Inflammatory macrophage treated with lipopolysaccharide for 4 hours (primary cell): ENCODE measurements at regions not wholly inside any gene's neighbourhood (a gene's known extent, or its start where the extent isn't known, plus 50 kb on each side); places are given as distances from the start of the nearest gene placed in this dataset.
"Not testable (repeated sequence)": the region's sequence is repeated elsewhere in the genome, so short reads cannot be mapped to it uniquely, and the experiment has no call there.

Experiments
- DNase-seq: peaks from one replicate; pipeline ENCODE4 v3.0.0-alpha.2; 2020

DNA sequence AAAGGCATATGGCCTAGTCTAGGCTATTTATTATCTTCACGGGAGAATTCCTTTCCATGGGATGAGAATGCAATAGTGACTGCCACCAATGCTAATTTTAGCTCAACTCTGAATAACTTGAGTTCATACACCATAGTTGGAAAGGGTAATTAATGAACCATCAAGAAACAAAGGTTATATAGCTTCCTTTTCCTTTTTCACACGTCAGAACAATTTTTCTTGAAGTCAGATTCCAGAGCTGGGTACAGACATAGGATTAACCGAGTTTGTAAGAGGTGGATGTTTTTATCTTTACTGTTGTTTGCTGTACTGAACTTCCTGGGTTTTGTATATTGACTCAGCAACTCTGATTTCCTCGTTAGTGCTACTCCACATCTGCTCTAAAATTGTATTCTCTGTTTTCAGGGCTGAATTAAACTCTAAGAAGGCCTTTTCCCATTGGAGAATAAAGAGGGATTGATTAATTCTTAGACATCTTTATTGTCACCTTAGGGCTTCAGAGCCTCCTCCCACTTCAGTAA, 262.0 kb downstream of the NUF2 start:
- DNase-seq, result no peak

DNA sequence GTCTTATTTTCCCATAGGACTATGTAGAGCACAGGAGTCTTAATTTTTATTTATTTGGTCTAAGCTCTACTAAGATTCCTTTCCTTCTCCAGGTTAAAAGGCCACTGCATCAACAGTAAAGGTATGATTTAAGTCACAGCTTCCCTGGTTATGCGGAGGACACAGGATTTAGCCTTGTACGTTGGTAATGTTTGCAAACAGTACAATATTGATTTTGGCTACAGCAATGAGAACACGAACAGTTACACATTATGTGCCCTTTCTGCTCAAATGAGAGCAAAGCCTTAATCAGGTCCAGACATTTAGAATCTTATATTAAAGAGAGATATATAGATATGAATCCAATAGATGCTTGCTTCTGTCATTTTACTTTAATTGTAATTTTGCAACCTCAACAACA, 264.0 kb downstream of the NUF2 start:
- no peak for DNase-seq

DNA sequence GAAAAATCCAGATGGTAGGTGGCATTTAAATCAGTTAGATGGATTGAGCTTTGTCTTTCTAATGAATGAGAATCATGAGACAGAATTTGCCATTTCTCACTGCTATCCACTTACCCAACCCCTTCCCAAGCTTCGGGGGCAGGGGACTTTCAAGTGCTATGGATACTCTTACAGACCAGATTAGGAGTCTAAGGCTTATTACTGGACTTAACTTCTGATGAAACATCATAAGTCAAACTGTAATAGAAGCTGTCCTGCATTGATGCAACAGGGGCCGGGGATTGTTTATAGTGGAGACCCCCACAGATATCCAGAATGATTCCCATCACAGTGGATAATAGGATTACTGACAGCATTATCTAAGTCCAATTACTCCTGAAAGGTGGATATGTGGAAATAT, 267.0 kb downstream of the NUF2 start:
- no peak for DNase-seq

DNA sequence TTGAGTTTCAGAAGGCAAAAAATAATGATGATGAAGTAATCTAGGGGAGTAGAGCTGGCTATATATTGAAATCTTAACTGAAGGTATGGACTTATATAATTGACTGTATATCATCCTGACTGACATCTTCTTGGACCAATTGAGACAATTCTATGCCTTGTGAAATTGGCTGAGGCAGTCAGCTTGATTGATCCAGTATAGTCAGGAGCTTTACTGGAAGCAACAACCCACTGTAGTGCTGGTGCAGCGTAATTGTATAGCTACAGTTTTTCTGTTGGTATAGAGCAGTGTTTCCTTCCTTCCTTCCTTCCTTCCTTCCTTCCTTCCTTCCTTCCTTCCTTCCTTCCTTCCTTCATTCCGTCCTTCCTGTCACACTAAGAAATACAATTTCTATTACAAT, 268.0 kb downstream of the NUF2 start:
- no peak for DNase-seq

DNA sequence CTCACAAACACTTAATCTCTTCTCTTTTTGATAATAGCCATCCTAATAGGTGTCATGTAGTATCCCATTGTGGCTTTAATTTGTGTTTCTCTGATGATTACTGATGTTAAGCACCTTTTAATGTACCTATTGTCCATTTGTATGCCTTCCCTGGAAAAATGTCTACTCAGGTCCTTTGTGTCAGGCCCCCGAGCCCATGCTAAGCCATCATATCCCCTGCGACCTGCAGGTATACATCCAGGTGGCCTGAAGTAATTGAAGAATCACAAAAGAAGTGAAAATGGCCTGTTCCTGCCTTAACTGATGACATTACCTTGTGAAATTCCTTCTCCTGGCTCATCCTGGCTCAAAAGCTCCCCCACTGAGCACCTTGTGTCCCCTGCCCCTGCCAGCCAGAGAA, 269.4 kb downstream of the NUF2 start:
- not testable (repeated sequence) for DNase-seq

DNA sequence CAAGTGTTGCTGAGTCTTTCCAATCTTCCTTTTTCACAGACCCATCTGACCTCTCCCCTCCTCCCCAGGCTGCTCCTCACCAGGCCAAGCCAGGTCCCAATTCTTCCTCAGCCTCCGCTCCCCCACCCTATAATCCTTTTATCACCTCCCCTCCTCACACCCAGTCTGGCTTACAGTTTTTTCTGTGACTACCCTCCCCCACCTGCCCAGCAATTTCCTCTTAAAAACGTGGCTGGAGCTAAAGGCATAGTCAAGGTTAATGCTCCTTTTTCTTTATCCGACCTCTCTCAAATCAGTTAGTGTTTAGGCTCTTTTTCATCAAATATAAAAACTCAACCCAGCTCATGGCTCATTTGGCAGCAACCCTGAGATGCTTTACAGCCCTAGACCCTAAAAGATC, 270.9 kb downstream of the NUF2 start:
- DNase-seq, result not testable (repeated sequence)

DNA sequence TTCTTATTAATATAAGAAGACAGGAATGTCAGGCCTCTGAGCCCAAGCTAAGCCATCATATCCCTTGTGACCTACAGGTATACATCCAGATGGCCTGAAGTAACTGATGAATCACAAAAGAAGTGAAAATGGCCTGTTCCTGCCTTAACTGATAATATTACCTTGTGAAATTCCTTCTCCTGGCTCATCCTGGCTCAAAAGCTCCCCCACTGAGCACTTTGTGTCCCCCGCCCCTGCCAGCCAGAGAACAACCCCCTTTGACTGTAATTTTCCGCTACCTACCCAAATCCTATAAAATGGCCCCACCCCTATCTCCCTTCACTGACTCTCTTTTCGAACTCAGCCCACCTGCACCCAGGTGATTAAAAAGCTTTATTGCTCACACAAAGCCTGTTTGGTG, 274.4 kb downstream of the NUF2 start:
- DNase-seq, result not testable (repeated sequence)

DNA sequence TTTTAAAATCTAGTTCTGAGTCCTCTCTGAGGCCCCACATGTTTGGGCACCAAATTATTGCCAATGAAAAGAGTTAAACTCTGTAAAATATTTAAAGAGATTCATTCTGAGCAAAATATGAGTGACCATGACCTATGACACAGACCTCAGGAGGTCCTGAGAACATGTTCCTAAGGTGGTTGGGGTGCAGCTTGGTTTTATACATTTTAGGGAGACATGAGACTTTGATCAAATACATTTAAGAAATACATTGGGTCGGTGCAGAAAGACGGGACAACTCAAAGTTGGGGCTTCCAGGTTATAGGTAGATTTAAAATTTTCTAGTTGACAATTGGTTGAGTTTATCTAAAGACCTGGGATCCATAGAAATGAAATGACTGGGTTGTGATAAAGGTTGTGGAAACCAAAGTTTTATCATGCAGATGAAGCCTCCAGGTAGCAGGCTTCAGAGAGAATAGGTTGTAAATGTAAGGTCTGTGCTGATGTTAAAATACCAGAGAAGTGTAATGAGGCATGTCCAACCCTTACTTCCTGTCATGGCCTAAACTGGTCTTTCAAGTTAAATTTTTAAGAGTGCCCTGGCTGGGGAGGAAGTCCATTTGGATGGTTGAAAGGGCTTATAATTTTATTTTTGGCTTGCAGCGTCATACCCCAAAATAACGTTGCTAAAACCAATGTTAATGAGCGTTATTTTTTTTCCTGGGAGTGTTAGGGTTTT, 274.9 kb downstream of the NUF2 start:
- DNase-seq, result no peak

DNA sequence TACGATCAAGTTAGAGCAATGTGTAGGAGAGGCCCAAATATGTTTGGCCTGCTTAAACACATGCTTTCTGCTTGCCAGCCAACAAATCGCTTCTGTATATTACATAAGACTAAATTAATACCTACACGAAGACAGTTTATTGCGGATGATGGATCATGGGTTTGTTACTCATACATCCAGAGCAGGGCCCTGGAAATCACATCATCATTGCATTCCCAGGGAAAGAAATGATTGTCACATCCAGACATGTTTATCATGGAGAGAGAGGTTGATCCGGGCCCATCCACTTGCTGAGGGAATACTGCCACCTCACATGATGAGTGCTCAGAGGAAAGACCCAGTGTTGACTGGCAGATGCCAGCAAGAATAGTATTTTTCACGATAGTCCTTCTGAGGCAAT, 282.6 kb downstream of the NUF2 start:
- no peak for DNase-seq

DNA sequence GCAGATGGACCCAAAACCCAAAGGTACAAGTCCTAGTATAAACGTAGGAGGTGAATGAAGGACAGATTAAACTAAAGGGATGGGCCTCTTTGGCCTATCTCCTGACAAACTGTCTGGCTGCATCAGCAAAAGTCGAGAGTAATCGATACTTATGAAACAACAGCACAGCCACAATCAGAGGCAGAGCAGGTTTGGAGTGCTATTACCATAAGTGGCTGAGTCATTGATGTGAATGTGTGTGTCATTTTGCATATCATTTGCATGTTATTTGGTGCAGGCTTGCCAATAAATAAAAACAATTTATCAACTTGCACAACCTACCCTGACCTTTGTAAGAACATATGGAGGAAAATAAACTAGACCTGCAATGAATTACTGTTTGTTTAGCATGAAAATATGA, 283.1 kb downstream of the NUF2 start:
- DNase-seq, result no peak

DNA sequence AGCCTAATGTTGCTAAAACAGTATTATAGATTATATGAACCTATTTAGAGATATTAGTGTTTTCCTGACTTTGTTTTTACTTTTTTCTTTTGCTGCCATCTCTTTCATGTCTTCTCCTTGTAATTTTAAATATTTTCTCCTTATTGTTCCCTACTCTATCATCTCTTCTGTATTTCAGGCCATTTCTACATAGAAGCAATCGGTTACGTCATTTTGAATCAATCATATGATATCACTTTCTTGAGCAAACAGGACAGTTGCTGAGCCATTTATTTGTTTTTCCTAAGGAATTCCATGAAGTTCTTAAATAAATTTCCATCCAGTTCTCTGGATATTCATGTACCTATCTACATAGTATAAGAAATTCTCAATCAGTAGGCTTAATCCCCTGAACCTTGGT, 287.2 kb downstream of the NUF2 start:
- no peak for DNase-seq

DNA sequence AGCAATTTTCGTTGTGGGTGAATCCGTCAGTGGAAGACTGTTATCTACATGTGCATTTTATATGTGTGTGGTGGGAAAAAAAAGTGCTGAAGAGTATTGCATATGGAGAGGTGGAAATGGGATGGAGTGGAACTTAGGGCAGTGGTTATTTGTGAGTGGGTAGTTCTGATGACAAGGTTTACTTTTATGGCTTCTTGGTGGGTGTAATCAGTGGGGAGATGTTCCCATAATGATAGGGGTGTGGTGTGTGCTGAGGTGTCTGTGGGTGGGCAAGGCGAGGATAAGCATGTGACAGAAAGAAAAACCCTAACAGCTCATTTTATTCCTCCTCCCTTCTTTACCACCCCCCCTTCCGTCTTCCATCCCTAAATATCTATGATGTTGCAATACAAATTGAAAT, 288.1 kb downstream of the NUF2 start:
- DNase-seq, result no peak

DNA sequence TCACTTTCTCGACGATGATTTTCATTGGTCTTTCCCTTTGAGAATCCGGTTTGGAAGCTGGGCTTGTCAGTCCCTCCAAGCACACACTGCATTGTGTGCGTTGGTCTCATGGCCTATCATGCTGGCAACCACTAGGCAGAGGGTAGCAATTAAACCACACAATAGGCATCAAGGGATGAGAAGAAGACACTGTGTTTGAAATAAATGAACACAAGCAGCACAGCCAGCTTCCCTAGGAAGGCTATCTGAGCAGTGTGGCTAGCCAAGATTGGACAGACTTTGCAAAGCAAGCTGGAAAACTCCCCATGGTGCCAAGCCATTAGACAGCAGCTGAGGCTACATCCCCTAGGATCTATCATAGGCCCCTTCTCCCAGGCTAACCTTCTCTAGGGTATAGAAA, 288.7 kb downstream of the NUF2 start:
- DNase-seq, result no peak

DNA sequence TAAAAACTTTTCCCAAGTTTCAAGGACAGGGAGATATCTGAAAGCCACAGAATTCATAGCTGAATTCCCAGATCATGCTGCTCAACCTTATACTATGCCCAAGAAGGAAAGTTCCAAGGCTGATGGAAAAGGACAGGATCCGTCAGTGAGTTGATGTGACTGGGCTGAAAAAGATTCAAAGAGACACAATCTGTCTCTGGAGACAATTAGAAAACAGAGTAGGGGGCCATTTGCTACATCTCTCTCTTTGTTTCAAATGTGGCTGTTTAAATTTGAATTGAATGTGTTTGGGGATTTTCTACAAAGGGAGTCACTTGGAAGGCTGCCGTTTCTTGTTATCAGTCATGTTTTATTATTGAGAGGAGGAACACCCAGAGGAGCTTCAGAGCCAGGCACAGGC, 292.6 kb downstream of the NUF2 start:
- no peak for DNase-seq

DNA sequence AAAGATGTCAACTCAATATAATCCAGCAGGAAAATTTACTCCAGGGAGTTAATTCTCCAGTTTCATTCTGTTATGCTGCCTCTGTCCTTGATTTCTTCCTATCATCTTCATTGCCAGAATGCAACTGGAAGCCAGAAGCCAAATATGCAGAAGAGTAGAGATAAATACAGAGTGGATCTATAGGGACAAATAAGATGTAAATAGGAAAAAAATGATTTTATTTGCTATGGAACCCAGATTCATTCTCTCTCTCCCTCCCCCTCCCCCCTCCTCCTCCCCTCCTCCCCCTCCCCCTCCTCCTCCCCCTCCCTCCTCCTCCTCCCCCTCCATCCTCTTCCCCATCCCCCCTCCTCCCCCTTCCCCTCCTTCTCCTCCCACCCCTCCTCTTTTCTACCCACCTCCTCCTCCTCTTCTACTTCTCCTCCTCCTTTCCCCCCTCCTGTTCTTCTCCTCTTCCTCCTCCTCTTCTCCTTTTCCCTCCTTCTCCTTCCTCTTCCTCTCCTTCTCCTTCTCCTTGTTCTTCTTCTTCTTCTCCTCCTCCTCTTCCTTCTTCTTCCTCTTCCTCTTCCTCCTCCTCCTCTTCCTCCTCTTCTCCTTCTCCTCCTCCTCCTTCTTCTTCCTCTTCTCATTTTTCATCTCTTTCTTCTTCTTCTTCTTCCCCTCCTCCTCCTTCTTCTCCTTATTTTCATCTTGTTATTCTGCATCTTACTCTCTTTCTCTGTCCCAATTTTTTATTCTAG, 306.4 kb downstream of the NUF2 start:
- DNase-seq, result no peak

DNA sequence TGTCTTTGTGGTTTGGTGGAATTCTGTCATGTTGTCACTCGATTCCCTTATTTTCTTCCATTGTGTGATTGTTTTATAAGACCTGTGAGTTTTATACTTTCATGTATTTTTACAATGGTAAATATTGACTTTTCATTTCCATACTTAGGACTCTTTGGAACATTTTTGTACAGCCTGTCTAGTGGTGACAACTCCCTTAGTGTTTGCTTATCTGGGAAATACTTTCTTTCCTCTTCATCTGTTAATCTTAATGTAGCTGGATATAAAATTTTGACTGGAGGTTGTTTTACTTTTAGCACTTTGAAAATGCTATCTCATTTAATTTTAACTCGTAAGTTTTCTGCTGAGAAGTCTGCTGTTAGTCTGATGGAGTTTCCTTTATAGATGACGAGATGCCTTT, 310.5 kb downstream of the NUF2 start:
- no peak for DNase-seq

DNA sequence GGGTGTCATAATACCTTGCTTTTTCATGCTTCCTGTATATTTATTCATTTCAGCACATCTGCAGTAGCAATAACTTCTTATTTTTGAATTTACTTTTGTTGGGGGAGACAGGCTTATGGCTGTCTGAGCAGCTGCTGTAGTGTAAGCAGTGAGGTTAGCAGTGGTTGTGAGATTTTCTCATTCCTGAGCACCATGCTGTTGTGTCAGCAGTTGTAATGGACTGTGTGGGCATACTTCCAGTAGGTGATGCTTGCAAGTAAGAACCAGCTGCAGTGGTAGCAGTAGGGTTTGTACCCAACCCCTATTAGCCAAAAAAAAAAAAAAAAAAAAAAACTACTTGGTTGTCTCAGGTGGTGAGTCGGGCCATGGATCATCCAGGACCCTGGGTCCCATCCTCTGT, 311.6 kb downstream of the NUF2 start:
- no peak for DNase-seq

DNA sequence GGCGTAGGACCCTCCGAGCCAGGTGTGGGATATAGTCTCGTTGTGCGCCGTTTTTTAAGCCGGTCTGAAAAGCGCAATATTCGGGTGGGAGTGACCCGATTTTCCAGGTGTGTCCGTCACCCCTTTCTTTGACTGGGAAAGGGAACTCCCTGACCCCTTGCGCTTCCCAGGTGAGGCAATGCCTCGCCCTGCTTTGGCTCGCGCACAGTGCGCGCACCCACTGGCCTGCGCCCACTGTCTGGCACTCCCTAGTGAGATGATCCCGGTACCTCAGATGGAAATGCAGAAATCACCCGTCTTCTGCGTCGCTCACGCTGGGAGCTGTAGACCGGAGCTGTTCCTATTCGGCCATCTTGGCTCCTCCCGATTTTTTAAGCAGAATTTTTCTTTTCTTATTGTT, 323.9 kb downstream of the NUF2 start:
- not testable (repeated sequence) for DNase-seq

DNA sequence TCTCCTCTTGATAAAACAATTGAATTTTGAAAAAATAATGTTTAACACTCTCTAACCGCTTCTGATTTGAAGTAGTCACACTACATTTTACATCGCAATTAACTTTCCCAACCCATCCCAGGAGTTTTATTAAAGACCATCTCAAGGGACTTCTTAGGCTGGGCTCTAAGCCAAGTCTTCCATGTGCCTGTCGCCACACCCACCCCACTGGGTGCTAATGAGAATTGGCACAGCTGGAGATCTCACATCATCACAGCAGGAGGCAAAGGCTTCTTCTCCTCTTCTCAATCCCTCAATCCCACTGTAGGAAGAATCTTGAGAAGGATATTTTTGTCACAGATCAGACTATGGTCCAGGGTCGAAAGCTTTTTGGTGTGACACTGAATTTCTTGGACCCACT, 328.9 kb downstream of the NUF2 start:
- DNase-seq, result no peak

DNA sequence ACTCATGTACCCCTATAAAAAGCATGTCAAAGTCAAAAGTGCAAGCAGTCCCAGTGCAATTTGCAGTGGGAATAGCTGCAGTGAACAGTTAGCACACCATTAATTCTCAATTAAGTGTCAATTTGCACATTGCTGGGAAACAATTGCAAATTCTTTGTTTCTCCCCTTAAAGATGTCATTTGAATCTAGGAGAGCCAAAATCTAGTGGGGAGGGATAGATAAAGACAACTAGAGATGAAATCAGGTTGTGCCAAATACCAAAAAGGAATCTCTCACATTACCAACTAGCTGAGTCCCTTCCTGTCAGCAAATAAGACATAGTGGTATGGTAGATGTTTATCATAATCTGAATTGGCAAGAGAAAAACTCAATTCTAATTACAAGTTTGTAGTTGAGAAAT, 330.7 kb downstream of the NUF2 start:
- DNase-seq, result no peak

DNA sequence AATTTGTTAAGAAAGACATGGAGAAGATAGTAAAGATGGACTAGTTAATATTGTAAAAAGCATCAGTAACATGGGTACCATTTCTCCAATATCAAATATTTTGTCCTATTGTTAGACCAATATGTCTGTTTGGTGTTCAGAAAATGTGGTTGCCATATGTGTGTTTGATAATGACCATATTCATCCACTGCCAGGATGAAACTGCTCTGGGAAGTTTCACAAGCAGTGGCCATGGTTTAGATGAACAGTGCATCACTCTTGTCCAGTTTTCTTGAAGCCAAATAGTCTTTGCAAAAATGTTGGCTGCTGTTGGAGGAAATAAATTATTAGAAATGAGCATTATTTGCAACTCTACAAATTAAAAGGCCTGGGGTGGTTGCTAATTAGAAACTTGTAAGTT, 333.8 kb downstream of the NUF2 start:
- no peak for DNase-seq

DNA sequence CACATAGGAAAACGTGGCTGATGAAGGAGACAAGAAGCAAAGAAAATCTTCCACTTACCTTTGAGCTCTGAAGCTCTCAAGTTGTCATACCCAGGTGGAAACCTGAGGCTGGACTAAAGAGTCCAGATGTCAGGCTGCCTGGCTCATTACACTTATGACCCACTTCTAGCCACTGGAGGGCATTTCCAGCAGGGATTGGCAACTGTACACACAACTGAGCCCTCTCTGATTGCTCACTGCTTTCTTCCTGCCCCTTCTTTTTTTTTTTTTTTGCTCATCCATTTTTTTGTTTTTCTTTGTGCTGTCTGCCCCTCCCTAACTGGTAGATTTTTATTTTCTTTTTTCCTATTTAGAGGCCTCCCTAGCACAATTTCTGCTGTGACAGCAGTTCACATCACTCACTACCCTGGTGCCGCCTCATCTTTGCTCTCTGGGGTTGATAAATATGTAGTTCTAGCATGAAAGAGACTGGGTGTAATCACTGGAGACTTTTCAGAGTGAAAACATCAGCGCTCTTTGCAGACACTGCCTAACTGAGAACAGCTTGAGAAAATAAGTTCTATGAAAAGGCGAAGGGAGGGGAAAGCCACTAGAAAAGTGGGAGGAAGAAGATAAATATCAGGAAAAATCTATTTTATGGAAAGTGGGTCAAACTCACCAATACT, 334.5 kb downstream of the NUF2 start:
- no peak for DNase-seq

DNA sequence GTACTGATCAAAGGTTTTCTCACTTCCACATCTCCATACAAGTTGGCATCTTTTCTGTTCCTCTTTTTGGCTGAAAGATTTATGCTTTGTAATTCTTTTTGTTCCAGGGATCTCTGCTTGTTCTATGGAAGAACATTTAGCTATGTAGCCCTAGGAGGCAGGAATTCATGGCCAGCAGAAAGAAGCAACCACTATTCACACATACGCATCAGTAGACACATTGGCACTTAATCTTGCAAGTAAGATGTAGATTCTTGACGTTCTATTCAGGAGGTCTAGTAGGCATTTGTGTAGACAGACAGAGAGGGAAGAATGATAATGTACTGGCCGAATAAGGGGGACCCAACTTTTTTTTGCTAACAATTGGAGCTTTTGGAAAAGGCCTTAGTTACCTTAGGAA, 336.0 kb downstream of the NUF2 start:
- no peak for DNase-seq

DNA sequence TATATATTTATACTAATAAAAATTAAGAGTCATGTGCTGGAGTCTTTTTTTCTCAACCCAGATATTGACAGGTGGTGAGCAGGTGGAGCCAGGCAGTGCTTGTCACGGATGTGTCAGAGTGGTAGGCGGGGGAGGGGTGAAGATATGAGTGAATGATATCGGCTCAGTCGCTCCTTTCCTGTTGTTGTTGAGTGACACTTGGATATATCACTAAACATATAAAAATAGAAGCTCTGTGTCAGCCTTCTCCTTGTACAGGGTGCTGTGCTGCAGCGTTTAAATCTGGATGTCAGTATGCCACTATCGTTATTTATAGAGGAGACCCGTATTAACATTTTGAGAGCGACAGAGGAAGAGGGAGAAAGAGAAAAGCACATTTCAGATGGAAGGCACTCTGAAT, 339.6 kb downstream of the NUF2 start:
- no peak for DNase-seq
